Gastrocnemius medialis (tissue), 4 donors: ENCODE measurements at regions not wholly inside any gene's neighbourhood (a gene's known extent, or its start where the extent isn't known, plus 50 kb on each side); places are given as distances from the start of the nearest gene placed in this dataset.

ENCODE experiments used
- POLR2A ChIP-seq, 2 donors: fragments of 450-650 bp; IDR thresholded peaks; one replicate each; pipeline ENCODE4 v1.6.1; 2017; ENCODE audit warnings: antibody characterized with exemption in 2 of 2, mild to moderate bottlenecking in 2 of 2, moderate library complexity in 2 of 2
- TF ChIP-seq, protein P1 (sequence below), 5 experiments: fragments of 450-650 bp in 3 of 5; fragments of 200-600 bp in 2 of 5; sonication (generic) in 2 of 5; IDR thresholded peaks in 4 of 5; conservative IDR thresholded peaks in 1 of 5; 1 replicate in 4 of 5; 2 replicates in 1 of 5; pipeline ENCODE4 v1.5.1; 2016 to 2019; ENCODE audit warnings: antibody characterized with exemption in 5 of 5, mild to moderate bottlenecking in 3 of 5, moderate library complexity in 3 of 5

DNA sequence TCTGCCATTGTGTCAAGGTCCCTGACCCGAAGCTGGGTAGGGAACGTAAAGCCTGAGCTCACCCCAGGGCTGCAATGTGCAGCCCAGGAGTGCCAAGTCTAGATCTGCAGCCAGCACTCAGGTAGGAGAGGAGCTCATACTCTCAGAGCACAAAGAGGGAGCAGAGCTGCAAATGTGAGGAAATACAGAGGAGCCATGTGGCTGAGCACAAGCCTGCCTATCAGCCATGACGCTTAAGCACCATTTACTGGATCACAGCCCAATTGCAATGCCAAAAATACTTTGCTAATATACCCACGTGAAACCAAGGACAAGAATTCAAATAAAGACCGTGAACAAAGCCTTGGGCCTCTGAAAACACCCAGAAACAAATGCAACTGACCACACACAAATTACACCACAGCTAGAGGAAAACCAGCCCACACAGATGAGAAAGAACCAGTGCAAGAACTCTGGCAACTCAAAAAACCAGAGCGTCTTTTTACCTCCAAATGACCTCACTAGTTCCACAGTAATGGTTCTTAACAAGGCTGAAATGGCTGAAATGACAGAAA lies 69.0 kb upstream of the HPF1 start:
- no peak for TF ChIP-seq POLR2A (IDR thresholded peaks at IDR 0.05)
- TF ChIP-seq, protein P1, sequence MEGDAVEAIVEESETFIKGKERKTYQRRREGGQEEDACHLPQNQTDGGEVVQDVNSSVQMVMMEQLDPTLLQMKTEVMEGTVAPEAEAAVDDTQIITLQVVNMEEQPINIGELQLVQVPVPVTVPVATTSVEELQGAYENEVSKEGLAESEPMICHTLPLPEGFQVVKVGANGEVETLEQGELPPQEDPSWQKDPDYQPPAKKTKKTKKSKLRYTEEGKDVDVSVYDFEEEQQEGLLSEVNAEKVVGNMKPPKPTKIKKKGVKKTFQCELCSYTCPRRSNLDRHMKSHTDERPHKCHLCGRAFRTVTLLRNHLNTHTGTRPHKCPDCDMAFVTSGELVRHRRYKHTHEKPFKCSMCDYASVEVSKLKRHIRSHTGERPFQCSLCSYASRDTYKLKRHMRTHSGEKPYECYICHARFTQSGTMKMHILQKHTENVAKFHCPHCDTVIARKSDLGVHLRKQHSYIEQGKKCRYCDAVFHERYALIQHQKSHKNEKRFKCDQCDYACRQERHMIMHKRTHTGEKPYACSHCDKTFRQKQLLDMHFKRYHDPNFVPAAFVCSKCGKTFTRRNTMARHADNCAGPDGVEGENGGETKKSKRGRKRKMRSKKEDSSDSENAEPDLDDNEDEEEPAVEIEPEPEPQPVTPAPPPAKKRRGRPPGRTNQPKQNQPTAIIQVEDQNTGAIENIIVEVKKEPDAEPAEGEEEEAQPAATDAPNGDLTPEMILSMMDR (IDR thresholded peaks at IDR 0.05 in 4 of 5, conservative IDR thresholded peaks at IDR 0.05 in 1 of 5): no peak
